ENCODE measurements at regions not wholly inside any gene's neighbourhood (a gene's known extent, or its start where the extent isn't known, plus 50 kb on each side); places are given as distances from the start of the nearest gene placed in this dataset.

- TF ChIP-seq, protein P1, sequence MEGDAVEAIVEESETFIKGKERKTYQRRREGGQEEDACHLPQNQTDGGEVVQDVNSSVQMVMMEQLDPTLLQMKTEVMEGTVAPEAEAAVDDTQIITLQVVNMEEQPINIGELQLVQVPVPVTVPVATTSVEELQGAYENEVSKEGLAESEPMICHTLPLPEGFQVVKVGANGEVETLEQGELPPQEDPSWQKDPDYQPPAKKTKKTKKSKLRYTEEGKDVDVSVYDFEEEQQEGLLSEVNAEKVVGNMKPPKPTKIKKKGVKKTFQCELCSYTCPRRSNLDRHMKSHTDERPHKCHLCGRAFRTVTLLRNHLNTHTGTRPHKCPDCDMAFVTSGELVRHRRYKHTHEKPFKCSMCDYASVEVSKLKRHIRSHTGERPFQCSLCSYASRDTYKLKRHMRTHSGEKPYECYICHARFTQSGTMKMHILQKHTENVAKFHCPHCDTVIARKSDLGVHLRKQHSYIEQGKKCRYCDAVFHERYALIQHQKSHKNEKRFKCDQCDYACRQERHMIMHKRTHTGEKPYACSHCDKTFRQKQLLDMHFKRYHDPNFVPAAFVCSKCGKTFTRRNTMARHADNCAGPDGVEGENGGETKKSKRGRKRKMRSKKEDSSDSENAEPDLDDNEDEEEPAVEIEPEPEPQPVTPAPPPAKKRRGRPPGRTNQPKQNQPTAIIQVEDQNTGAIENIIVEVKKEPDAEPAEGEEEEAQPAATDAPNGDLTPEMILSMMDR (conservative IDR thresholded peaks at IDR 0.05; ENCODE audit: low read length): no peak
- TF ChIP-seq EZH2phosphoT487 (IDR thresholded peaks at IDR 0.05; ENCODE audit: borderline replicate concordance, low read depth, low read length): no peak
These were observed 61.6 kb upstream of the DYNC1I1 start for GRCh38 chr7:95710711-95711110.

Measured in OCI-LY7 (cell line).